Activated CD4-positive, alpha-beta T cell treated with anti-CD3 and anti-CD28 coated beads, Interleukin-2, amount 50 U/mL, for 4 hours (primary cell): ENCODE measurements at regions not wholly inside any gene's neighbourhood (a gene's known extent, or its start where the extent isn't known, plus 50 kb on each side); places are given as distances from the start of the nearest gene placed in this dataset.

Experiments used
- DNase-seq, 2 experiments: peaks; one replicate each; pipeline ENCODE4 v3.0.0-alpha.2; 2020

DNA sequence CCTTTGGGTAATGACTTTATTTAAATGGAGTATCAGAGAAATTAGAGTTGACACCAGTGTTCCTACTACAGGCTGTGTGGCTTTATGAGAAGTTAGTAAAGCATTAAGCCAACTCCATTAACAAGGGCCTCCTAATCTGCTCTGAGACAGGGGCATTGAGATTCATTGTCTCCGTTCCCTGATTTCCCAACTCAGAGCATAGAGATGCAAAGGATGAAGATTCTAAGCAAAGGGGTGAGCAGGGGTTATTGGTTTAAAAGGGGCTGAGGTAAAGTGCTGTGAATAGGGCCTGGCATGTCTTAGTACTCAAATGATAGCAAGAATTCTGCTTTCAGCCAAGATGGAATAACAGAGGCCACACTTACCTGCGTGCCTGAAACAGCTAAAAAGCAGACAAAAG lies 428.4 kb downstream of the PTPRU start:
- no peak for DNase-seq

DNA sequence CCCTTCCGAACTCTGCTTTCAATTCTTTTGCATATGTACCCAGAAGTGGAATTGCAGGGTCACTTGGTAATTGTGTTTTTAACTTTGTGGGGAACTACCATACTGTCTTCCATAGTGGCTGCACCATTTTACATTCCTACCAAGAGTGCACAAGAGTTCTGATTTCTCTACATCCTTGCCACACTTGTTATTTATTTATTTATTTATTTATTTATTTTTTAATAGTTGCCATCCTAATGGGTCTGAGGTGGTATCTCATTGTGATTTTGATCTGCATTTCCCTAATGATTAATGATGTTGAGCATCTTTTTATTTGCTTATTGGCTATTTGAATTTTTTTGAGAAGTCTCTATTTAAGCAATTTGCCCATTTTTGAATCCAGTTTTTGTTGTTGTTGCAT lies 422.4 kb downstream of the PTPRU start:
- DNase-seq = no peak

DNA sequence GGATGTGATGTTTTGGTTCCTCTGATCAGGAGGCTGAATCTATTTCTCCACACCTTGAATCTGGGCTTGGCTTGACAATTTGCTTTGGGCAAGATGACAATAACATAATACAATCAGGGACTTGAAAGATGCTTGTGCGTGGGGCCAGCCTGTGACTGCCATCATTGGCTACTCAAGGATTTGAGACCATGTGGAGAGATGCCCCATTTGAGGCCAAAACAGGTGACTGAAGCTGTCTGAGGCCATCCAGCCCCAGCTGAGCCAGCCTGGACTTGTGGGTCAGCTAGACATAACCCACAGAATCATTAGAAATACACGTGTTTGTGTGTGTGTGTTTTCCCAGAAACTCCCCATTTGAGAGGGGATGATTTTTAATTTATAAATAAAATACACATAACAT lies 421.5 kb downstream of the PTPRU start:
- DNase-seq = no peak

DNA sequence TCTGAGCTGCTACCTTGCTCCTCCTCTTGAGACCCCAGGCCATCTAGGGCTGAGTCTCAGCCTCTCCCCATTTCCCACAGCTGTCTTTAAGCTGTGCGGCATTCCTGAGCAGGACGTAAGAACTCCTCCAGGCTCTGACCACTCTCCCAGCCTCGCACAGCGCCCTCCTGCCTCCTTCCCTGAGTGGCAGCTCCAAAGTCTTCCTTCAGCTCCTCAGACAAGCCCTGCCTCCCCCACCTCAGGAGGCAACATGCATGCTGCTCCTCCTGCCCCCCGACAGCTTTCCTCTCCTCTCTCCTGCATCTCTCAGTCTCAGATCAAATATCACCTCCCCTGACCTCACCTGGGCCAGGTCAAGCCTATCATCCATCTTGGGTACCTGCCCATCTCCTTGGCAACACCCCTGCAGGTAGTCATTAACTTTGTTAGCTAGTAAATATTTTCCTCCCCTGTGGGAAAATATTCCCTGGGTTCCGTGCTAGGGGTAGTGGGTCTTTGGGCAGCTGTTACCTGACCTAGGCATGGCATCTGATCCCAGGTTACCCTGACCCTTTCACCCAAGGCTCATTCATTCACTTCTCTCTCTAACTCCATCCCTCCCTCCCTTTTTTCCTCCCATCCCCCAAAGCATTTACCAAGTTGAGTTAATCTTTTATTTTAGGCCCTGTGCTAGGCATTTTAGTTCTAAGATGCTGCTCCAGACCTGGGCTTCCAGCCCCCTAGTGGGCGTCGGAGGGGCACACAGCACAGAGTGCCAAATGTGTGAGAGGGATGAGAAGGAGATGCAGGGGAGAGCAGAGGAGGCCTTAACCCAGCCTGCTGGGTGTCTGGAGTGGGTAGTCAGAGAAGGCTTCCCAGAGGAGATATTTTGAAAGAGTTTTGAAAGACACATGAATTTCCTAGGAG lies 419.9 kb downstream of the PTPRU start:
- no peak for DNase-seq

DNA sequence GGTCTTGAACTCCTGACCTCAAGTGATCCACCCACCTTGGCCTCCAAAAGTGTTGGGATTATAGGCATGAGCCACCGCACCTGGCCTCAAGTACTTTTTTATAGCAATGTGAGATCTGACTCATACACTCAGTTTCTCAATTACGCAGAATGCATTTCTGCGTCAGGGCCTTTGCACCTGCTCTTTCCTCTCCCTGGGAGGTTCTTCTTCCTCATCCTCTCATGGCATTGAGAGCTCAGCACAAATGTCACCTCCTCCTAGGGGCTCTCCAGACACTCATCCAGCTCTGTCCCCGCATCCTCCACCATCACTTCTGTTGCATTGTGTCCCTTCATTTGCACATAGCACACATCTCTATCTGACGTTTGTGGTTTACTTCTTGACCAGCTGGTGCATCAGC lies 418.8 kb downstream of the PTPRU start:
- no peak for DNase-seq

DNA sequence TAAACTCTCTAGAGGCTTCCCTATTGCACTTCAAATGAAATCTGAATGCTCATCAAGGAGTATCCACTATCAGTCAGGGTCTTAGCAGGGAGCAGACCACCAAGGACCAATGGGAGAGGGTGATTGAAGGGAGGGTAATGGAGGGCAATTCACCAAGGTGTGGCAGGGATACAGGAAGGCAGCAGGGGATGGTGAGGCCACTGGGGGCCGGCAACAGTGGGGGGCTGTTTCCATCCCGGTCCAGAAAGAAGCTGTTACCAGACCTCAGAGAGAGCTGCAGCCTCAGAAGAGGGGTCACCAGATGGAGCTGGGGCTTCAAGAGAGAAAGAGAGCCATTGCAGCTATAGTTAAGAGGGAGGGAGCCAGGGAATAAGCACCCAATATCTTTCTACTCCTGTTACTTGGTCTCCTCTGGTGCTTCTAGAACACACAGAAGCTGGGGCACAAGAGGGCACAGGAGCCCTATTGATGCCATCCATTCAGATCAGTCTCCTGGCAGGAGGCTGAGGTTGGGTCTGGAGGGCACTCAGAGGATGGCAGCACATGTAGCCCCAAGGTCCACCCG lies 417.6 kb downstream of the PTPRU start:
- no peak for DNase-seq

DNA sequence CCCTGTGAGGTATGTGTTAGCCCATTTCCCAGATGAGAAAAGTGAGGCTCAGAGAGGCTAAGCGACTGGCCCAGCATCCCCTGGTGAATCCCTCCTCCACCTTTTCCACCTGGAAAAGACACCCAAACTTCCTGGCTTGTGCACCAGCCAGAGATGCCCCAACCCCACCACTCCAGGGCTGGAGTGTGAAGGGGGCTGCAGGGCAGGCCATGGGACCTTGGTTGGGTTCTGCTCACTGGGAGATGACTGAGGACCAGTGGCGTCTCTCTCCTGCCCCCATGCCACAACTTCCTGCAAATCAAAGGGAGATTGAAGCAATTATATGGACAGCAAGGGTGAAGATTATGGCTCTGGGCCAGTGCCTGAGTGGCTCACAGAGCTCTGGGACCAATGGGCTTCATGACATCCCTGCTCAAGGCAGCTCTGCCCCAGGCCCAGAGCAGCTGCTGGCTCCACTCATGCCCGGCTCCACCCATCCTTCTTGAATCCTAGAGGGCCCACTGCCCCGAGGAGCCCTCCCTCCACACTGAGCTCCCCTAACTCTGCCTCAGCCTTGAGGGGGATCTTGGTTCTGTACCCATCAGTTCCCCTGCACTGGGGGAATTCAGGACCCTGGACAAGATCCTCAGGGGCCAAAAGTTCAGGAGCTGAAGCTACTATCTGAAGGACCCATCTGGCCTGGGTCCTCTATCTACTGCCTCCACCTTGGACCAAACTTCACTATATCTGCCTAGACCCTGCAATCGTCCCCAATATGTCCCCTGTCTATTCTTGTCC lies 416.9 kb downstream of the PTPRU start:
- DNase-seq = no peak

DNA sequence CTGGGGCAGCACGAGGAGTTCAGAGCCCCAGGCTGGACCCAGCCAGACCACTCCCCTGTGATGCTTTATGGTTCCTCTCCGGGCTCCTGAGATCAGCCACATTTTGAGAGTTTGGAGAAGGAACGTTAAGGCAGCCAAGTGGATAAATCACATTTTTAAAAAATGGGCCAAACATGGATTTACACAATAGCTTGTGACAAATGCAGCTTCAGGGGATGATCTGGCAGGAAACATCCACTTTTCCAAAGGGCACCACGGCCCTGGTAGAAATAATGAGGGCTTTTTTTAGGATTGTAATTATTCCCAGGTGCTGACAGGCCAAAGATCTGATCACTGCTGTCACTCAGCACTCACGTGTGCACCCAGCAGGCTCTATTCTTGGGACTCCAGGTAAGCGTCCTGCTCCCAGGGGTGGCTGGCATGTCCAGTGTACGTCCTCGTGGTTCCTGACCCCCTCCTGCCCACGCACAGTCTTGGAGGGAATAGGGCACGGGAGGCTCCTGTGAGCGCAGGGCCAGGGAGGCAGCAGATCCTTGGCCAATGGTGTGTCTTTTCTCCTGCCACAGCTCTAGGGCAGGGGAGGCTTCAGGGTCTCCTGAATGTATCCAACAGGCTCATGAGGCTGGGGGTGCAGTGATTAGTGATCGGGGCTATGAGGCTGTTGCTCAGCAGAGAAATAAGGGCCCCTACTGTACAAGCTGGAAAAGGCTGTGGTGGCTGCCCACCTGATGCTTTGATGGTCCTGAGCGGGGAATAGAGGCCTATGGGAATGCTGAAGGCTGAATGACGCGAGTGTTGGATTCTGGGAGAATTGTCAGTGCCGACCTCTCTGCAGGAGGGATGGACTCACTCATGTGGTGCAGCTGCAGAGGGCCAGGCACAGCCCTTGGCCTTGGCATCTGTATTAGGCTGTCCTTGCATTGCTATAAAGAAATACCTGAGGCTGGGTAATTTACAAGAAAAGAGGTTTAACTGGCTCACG lies 415.7 kb downstream of the PTPRU start:
- DNase-seq = no peak

DNA sequence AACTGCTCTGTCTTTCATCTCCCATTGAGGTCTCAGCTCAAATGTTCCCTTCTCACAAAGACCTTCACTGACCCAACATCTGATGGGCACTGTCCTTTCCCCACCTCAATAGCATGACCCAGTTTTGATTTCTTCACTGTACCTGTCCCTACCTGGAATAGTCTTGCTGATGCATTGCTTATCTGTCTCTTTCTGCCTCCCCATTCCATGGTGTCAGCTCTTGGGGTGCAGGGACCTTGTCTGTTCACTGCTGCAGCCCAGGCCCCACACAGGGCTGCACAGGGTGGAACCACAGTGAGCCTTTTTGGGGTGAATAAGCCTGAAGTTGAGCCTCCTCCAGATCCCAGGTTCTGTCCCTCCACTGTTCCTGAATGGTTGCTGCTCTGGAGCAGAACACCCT lies 414.9 kb downstream of the PTPRU start:
- no peak for DNase-seq

DNA sequence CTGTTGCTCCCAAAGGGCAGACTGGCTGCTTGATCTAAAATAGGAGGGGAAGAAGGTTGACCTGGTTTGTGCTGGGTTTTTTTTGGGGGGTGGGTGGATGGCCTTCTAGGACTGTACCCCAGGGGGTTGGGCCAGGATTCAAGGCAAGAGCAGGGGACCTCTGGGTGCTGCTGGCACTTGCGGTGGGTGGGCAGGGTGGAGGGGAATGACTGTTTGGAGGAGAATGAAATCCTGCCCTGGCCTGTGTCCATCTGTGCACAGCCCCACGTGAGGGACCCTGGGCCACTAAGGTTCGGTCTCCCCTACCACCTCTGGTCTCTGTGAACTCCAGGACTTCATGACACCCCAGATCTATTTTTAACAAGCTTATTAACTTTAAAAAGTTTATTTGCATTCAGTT lies 414.2 kb downstream of the PTPRU start:
- no peak for DNase-seq

DNA sequence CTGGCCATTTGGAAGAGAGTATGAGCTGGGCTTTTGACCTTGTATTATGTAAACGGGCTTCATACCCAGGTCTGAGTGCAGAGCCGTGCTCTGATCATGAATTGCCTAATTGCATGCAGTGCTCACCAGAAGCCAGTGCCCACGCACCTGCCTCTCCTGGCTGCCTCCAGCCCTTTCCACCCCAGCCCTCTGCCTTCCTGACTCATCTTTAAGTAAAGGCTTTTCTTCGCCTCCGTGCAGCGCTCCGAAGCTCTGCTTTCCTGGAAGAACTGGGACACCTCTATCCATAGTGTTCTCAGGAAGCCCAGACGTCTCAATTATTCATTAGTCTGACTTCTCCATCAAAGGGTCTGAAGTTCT lies 413.7 kb downstream of the PTPRU start:
- no peak for DNase-seq

DNA sequence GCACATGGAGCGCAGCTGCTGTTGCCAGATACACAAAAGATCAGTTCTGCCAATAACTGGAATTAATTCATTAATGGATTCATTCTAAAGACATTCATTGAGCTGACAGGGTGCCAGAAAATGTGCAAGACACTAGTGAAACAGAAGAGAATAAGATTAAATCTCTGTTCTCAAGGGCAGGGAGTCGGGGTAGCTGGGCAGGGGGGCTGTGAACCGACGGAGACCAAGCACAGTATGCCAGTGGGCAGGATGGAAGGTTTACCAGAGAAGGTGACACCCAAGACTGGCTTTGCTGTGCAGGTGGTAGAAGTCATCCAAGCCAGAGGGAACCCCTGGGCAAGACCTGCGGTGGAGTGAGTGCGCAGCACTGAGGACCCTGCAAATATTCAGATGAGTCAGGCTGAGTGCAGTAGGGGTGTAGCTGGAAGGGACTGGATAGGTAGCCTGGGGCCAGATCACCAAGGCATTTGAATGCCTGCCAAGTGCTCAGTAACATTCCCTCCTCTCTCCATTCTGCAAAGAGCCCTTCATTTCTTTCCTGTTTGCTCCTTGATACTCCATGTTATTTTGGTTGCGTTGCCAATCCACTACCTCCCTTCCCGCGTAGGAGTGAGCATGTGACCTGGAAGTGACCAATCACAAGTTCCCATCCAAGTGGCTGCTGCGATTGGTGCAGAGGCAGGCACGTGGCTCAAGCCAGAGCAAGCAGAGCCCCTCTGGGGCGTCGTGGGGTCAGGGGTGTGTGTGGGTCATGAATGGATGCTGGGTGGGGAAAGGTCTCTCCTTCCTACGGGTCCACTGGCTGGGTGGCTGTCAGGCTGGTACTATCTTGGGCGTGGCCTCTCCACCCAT lies 413.1 kb downstream of the PTPRU start:
- DNase-seq = no peak

DNA sequence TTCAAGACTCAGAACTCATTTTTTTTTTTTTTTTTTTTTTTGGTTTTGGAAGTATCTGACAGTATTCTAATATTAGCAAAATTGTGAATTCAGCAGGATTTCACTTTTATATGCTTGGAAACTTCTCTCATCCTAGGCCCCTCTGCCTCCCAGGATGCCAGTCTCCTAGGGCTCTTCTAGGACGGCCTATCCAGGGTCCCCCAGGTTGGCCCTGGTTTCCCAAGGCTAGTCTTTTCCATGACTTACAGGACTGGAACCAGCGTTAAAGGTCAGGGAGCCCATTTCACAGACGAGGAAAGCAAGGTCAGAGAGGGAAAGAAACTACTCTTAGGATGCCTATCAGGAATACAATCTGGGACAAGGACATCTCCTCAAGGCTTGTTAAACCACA lies 412.5 kb downstream of the PTPRU start:
- DNase-seq = no peak

DNA sequence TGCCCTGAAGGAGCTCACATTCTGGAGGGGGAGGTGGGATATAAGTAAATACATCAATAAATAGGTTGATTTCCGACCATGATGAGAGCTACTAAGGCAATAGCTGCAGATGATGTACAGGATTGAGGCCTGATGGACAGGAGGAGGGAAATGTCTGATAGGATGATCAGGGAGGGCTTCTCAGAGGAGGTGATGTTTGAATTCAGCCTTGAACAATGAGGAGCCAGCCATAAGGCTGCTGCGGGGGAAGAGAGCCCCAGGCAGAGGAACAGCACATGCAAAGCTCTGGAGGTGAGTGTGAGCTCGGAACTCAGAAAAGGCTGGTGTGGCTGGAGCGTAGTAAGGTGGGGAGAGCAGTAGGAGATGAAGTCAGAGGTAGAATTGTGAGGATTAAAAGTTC lies 411.7 kb downstream of the PTPRU start:
- no peak for DNase-seq

DNA sequence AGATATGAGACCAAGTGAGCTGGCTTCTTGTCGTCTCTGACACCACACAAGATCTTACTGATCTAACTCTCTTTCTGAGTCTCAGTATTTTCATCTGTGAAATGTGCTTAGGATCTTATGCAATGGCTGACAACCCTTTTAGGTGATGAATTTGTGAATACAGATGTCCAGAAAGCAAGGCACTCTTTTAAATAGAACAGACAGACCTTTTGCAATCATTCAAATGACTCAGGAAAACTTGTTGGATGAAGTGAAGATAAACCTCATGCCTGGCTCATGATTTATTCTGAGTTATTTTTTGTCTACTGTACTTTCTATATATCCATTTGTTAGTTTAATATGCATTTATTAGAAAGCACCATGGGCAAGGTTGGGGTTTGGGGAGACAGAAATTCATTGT lies 411.3 kb downstream of the PTPRU start:
- no peak for DNase-seq

DNA sequence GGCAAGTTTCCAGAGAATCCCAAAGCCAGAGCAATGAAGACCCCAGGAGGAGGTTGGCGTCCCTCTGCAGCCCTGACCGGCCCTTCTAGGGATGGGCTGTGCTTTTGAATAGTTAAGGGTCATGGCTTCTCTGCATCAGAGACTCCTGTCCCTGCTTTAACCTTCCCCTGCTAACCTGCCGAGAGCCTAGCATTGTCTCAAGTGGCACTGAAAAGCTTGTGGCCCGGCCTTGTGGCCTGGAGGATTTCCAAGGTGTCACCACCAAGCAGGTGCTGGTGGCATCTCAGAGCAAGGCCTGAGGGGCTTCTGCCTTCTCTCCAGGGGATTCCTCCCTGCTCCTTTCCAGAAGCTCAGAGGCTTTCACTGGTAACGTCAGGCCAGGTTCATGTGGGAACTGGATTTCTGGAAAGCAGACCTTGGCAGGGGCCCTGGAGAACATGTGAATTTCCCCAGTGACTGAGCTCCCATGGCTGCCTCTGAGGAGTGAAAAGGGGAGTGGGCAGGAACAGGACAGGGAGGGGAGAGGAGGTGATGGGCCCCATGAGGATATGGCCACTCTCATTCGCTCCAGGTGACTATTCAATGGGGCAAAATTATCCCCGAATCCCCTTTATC lies 409.9 kb downstream of the PTPRU start:
- no peak for DNase-seq

DNA sequence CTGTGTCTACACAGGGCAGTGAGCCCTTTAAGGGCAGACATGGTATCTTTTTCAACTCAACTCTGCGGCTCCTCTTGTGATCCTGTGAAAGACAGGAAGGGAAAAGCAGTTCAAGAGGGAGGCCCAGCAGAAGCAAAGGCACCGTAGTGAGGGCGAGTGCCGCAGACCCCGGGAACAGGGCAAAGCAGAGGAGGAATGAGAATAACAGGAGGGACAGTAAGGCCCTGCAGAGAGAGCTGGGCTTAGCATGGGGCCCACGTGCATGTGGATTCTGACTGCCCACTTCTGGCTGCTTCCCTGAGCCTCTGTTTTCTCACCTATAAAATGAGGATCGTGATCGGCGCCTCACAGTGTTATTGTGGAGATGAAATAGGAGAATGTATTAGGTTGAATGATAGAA lies 409.3 kb downstream of the PTPRU start:
- no peak for DNase-seq

DNA sequence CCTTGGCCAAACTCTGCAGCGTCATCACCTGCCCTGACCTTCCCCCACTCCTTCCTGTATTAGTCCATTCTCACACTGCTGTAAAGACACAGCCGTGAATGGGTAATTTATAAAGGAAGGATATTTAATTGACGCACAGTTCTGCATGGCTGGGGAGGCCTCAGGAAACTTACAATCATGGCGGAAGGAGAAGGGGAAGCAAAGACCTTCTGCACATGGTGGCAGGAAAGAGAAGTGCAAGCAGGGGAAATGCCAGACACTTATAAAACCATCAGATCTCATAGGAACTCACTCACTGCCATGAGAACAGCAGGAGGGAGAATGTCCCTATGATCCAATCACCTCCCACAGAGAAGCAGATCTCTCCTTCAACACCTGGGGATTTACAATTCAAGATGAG lies 408.5 kb downstream of the PTPRU start:
- no peak for DNase-seq

DNA sequence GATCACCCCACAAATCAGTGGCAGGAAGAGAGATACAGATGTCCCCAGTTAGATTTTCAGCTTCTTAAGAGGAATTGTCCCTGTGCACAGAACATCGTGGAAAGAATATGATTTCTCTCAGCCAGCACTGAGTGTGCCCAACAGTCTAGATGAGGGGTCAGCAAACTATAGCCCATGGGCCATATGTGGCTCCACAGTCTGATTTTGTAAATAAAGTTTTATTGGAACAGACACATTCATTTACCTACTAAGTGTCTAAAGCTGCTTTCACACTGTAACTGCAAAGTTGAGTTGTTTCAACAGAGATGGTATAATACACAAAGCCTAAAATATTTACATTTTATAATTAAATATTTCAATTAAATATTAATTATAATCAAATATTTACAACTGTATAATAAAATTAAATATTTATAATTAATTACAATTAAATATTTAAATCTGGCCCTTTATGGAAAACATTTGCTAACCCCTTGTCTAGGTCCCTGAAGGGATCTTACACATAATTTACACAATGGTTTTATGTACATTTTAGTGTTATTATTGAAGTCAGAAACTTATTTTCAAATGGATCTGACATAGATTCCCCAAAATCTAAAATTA lies 407.6 kb downstream of the PTPRU start:
- DNase-seq = no peak

DNA sequence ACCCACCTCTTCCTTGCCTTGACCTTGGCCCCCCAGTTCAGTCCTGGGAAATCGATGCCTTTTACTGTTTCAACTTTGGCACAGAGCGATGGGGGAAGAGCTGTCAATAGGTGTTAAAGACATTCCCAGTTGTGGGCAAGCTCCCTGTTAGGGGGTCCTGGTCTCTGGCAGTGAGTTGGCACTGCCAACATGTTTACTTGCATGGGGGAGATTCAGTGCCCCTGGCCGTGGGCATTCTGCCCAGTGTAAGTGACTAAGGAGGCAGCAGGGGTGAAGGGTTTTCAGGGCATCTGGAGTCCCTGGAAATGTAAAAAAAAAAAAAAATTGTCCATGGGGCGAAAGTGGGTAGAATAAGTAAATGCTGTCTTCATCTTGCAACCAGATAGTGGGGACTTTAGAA lies 407.0 kb downstream of the PTPRU start:
- no peak for DNase-seq

DNA sequence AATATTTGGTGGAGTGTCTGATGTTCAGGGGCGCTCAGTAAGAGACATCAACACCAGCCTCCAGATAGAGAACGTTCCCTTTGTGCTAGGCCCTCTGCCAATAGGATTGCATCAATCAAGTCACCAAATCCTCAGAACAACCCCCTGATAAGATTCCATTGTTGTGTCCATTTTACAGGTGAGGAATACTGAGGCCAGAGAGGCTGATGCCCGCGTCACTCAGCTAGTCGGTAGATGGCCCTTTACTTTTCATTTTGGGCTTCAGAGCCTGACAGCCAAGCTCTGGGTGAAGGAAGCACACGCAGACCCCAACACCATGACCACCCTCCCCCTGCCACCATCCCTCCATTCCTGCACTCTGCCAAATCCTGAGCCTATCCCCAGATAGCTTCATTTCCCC lies 406.2 kb downstream of the PTPRU start:
- DNase-seq = no peak
